Type B pancreatic cell (in vitro differentiated cells): ENCODE measurements at regions not wholly inside any gene's neighbourhood (a gene's known extent, or its start where the extent isn't known, plus 50 kb on each side); places are given as distances from the start of the nearest gene placed in this dataset.
"Not testable (repeated sequence)": the region's sequence is repeated elsewhere in the genome, so short reads cannot be mapped to it uniquely, and the experiment has no call there.

Source experiments
- DNase-seq: peaks from one replicate; pipeline ENCODE4 v3.0.0; 2021; ENCODE audit warnings: mixed read lengths; ENCODE audit not compliant: unreplicated experiment; ENCODE audit errors: extremely low spot score
- H3K27ac Mint-ChIP-seq: 2 replicates; pipeline ENCODE4 v1.8.0; 2021; ENCODE audit warnings: mild to moderate bottlenecking, mixed read lengths
- H3K27me3 Mint-ChIP-seq: 2 replicates; pipeline ENCODE4 v1.8.0; 2021; ENCODE audit warnings: mixed read lengths
- H3K36me3 Mint-ChIP-seq: 2 replicates; pipeline ENCODE4 v1.8.0; 2021; ENCODE audit warnings: mixed read lengths
- H3K4me1 Mint-ChIP-seq: one replicate; pipeline ENCODE4 v1.8.0; 2021; ENCODE audit warnings: mixed read lengths; ENCODE audit not compliant: unreplicated experiment
- H3K4me3 Mint-ChIP-seq: 2 replicates; pipeline ENCODE4 v1.8.0; 2021; ENCODE audit warnings: mild to moderate bottlenecking, mixed read lengths
- H3K9me3 Mint-ChIP-seq: 2 replicates; pipeline ENCODE4 v1.8.0; 2021; ENCODE audit warnings: mixed read lengths
- CTCF ChIP-seq: fragments of 200-600 bp; sonication (generic); conservative IDR thresholded peaks from 2 replicates; pipeline ENCODE4 v1.5.0; 2021; ENCODE audit warnings: antibody characterized with exemption, mild to moderate bottlenecking

DNA sequence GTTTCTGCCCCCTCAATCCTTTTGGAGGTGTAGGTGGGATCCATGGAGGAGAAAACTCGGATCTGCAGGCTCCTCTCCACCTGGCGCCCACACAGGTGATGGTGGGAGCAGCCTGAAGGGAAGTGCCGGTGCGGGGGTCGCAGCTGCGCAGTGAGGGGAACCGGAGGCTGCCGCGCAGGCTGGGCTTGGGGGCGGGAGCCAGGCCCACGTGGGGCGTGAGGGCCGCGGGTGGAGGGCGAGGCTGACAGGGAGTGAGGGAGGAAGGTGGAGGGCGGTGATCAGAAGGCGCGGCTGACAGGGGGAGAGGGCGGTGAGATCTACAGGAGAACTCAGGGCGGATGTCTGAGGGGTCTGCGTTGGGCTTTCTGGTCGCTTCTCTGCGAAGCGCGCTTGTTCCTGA lies 414.7 kb upstream of the NPAP1 start:
- H3K27ac Mint-ChIP-seq, H3K4me3 Mint-ChIP-seq, H3K9me3 Mint-ChIP-seq, H3K36me3 Mint-ChIP-seq, DNase-seq, H3K4me1 Mint-ChIP-seq, H3K27me3 Mint-ChIP-seq: not testable (repeated sequence)

GRCh38 chr15:24268536-24269165 lies 406.9 kb upstream of the NPAP1 start:
- not testable (repeated sequence) for H3K9me3 Mint-ChIP-seq, H3K36me3 Mint-ChIP-seq, H3K27ac Mint-ChIP-seq, DNase-seq, H3K27me3 Mint-ChIP-seq, H3K4me3 Mint-ChIP-seq, H3K4me1 Mint-ChIP-seq

DNA sequence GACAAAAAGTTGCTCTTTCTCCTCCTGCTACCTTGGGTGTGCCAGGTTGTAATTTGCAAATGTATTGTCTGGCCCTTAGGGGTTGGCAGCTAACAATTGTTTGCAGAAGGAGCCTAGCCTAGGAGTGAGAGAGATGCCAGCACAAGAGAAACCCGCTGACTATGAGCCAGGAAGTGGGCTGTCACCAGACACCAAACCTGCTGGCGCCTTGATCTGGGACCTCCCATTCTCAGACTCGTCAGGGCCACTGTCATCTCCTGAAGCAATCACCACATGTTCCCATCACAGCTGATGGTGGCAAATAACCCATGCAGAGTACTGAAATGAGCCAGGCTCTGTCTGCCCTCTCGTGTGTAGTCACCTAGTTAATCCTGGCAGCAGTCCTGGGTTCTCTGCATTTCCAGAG lies 406.4 kb upstream of the NPAP1 start:
- Mint-ChIP-seq H3K4me3 (no peak overlapping the region), H3K9me3 (no peaks in the 10 kb centered on the region), H3K4me1 (no peaks in the 10 kb centered on the region), H3K27ac (no peak overlapping the region), H3K27me3 (no peaks in the 10 kb centered on the region), H3K36me3 (no peaks in the 10 kb centered on the region)
- no peak for DNase-seq
- no peak for TF ChIP-seq CTCF

GRCh38 chr15:24269923-24270322 lies 405.7 kb upstream of the NPAP1 start:
- Mint-ChIP-seq H3K36me3 (no peaks in the 10 kb centered on the region), H3K9me3 (no peaks in the 10 kb centered on the region), H3K27ac (no peak overlapping the region), H3K27me3 (no peaks in the 10 kb centered on the region), H3K4me1 (no peaks in the 10 kb centered on the region), H3K4me3 (no peak overlapping the region)
- no peak for TF ChIP-seq CTCF
- no peak for DNase-seq

DNA sequence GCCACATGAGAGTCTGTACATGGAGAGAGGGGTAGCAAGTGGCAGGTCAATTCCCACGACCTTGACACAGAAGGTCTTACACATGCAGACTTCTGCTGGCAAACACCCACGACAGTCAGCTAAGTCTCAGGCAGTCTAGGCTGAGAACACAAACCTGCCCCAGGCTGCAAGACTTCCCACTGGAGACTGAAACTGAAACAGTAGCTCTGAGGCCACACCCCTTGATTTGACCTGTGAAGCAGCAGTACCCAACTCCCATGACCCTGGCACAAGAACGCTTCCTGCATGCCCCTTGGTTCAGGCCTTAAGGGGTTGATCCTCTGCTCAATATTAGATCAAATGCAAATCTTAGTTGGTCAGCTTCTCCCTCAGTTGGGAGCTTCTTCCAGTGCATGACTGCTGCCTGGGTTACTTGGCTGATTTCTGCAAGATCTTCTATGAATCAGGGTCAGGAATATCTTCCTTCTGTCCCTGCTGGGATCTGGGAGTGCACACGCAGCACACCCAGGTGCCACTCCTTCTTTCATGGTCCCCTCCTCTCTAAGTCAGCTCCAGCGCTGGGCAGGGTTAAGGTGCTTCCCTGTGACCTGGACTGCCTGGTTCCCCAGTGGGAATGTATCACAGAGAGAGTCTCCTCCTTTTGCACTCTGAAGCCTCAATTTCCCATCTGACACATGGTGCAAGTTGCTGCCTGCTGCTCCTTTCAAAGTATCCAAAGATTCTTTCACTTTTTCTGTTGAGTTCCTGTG lies 403.9 kb upstream of the NPAP1 start:
- not testable (repeated sequence) for H3K4me3 Mint-ChIP-seq, DNase-seq, H3K9me3 Mint-ChIP-seq, H3K4me1 Mint-ChIP-seq, H3K27ac Mint-ChIP-seq, H3K36me3 Mint-ChIP-seq, H3K27me3 Mint-ChIP-seq

DNA sequence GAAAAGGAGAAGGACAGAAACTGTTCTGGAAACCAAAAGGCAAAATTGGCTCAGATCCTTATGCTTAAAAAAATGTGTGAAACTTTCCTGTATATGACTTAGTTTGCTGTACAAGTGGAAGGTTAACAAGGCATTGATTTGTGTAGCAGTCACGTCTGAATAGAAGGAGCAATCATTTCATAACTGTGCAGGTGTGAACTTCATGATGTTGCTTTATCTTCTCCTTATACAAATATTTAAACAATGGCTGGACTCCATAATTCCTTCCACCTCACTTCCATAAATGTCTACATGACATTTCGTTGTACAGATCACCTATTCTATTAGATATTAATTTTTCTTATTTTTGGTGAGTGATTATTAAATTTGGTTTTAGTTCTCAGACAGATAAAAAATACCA lies 382.7 kb upstream of the NPAP1 start:
- H3K27me3 Mint-ChIP-seq, result no peaks in the 10 kb centered on the region
- H3K4me3 Mint-ChIP-seq, result no peak overlapping the region
- H3K4me1 Mint-ChIP-seq, result no peaks in the 10 kb centered on the region
- no peaks in the 10 kb centered on the region for H3K36me3 Mint-ChIP-seq
- H3K9me3 Mint-ChIP-seq, result no peaks in the 10 kb centered on the region
- DNase-seq, result no peak
- H3K27ac Mint-ChIP-seq, result no peak overlapping the region
- no peak for TF ChIP-seq CTCF

DNA sequence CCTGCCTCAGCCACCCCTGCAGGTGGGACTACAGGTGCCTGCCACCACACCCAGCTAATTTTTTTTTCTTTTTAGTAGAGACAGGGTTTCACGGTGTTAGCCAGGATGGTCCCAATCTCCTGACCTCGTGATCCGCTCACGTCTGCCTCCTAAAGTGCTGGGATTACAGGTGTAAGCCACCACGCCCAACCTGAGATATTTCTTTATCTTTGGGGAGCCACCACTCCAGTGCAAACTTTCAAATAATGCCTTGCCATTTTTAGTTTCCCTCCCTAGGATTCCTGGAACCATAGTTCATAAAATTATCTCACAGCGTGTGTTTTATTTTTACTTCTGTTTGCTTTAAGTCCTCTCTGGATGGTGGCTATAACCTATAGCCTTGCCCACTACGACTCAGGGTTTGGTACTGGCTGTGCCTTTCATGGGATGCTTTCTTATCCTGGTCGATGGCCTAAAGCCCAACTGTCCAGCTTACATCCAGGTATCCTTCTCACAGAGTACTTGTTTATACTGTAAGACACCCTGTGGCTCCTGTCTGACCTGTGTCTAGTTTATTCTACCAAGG lies 374.7 kb upstream of the NPAP1 start:
- not testable (repeated sequence) for H3K9me3 Mint-ChIP-seq, H3K27me3 Mint-ChIP-seq, DNase-seq, H3K4me3 Mint-ChIP-seq, H3K4me1 Mint-ChIP-seq, H3K36me3 Mint-ChIP-seq, H3K27ac Mint-ChIP-seq

- not testable (repeated sequence) for DNase-seq, H3K27ac Mint-ChIP-seq, H3K27me3 Mint-ChIP-seq, H3K4me3 Mint-ChIP-seq, H3K9me3 Mint-ChIP-seq, H3K36me3 Mint-ChIP-seq, H3K4me1 Mint-ChIP-seq
Measured at GRCh38 chr15:24301999-24302398, 373.6 kb upstream of the NPAP1 start.

- H3K4me3 Mint-ChIP-seq, H3K27ac Mint-ChIP-seq, DNase-seq, H3K4me1 Mint-ChIP-seq, H3K9me3 Mint-ChIP-seq, H3K27me3 Mint-ChIP-seq, H3K36me3 Mint-ChIP-seq: not testable (repeated sequence)
Measured at GRCh38 chr15:24304747-24305146, 370.8 kb upstream of the NPAP1 start.

- not testable (repeated sequence) for H3K27ac Mint-ChIP-seq, H3K27me3 Mint-ChIP-seq, H3K9me3 Mint-ChIP-seq, H3K4me1 Mint-ChIP-seq, DNase-seq, H3K4me3 Mint-ChIP-seq, H3K36me3 Mint-ChIP-seq
Measured at GRCh38 chr15:24305643-24306042, 369.9 kb upstream of the NPAP1 start.

- H3K4me1 Mint-ChIP-seq, H3K9me3 Mint-ChIP-seq, H3K27ac Mint-ChIP-seq, DNase-seq, H3K4me3 Mint-ChIP-seq, H3K36me3 Mint-ChIP-seq, H3K27me3 Mint-ChIP-seq: not testable (repeated sequence)
Measured at GRCh38 chr15:24309700-24310099, 365.9 kb upstream of the NPAP1 start.
